MM.1S (cell line): ENCODE measurements at regions not wholly inside any gene's neighbourhood (a gene's known extent, or its start where the extent isn't known, plus 50 kb on each side); places are given as distances from the start of the nearest gene placed in this dataset.
"Not testable (repeated sequence)": the region's sequence is repeated elsewhere in the genome, so short reads cannot be mapped to it uniquely, and the experiment has no call there.

ENCODE experiments used
- EZH2 ChIP-seq: fragments of 300-600 bp; sonication (generic); optimal IDR thresholded peaks from 2 replicates; pipeline ENCODE3; 2017; ENCODE audit warnings: low read depth, mild to moderate bottlenecking, antibody characterized with exemption, low read length, mixed read lengths
- EZH2phosphoT487 ChIP-seq: fragments of 300-600 bp; sonication (generic); IDR thresholded peaks from 2 replicates; pipeline ENCODE4 v1.6.1; 2018; ENCODE audit warnings: antibody characterized with exemption, low read length
- TF ChIP-seq, protein P1 (sequence below): fragments of 300-600 bp; sonication (generic); IDR thresholded peaks from 2 replicates; pipeline ENCODE4 v1.5.1; 2016; ENCODE audit warnings: antibody characterized with exemption, low read length, mixed read lengths

DNA sequence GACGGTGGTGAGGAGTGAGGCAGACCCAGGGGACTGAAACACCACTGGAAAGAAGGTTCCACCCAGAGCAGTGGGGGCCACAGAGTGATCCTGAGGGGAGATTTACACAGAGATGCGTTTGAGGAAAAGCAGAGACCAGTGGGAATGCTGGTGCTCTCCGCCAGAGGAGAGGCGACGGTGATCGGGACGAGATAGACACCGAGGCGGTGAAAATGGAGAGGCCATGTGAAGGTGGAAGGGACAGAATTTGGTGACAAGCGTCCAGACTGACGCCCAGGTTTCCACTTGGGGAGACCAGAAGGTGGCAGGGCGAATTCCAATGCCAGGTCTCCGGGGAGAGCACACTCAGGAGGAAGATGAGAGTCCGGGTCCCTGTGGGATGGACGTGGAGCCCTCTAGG is 374.8 kb downstream of the CNTNAP3B start:
- TF ChIP-seq, protein P1, sequence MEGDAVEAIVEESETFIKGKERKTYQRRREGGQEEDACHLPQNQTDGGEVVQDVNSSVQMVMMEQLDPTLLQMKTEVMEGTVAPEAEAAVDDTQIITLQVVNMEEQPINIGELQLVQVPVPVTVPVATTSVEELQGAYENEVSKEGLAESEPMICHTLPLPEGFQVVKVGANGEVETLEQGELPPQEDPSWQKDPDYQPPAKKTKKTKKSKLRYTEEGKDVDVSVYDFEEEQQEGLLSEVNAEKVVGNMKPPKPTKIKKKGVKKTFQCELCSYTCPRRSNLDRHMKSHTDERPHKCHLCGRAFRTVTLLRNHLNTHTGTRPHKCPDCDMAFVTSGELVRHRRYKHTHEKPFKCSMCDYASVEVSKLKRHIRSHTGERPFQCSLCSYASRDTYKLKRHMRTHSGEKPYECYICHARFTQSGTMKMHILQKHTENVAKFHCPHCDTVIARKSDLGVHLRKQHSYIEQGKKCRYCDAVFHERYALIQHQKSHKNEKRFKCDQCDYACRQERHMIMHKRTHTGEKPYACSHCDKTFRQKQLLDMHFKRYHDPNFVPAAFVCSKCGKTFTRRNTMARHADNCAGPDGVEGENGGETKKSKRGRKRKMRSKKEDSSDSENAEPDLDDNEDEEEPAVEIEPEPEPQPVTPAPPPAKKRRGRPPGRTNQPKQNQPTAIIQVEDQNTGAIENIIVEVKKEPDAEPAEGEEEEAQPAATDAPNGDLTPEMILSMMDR: not testable (repeated sequence)
- TF ChIP-seq EZH2phosphoT487, EZH2: not testable (repeated sequence)
